ENCODE measurements at regions not wholly inside any gene's neighbourhood (a gene's known extent, or its start where the extent isn't known, plus 50 kb on each side); places are given as distances from the start of the nearest gene placed in this dataset.

- DNase-seq: no peak
These were observed 78.6 kb upstream of the PITRM1 start for GRCh38 chr10:3251172-3251571.

DNA sequence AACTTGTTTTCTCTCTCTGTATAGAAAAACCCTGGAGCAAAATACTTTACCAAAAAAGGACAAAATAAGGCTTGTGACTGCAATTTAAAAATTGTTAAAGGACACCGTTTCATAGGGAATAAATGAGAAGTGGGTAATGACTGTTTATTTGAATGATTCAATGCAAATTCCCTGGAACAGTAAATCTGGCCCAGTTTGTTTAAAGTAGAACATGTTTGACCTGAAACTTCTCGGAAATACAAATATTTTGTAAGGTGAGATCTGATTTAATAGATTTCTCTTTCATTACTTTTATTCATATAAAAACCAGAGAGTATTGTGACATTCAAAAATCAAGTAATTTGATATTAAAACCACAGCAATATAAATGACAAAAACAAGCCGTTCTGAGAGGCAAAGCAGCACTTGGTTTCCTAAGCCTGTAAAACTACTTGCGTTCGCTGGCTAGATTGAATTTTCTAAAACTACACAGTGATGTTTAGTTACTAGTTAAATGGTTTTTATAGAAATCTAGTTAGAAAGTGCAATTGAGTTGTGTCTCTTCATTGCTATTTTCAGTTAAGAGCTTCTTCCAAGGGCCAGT, 76.8 kb upstream of the PITRM1 start:
- DNase-seq: no peak

DNA sequence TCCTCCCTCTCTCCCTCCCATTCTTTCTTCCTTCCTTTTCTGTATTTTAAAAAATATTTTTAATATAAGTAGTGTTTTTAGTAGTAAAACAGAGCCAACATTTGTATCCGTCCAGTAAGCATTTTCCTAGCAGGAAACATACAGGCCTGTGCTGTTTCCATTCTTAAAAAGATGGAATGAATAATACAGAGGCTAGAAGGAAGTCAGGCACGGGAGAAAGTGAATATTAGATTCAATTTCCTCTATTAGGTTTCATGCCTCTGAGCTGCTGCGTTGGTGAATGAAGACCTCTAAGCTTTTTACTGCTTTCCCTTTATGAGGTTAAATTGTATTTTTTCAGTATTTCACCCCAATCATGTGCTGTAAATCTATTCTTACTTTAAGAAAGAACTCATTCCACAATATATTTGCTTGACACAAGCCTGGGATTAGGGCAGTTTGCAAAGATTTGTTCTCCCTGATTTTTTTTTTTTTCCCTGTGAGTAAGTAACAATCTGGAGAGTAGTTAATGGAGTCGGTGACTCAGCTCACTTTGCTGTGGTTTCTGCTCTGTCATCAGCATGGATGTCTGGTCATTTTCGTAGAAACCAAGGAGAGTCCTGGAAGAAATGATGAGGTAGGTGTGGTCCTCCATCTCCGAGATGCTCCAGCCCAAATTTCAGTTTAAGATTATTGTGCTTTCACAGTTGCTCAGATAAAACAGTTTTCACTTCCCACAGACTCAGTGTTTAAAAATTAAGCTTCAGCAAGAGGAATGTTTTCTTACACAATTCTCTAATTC, 76.1 kb upstream of the PITRM1 start:
- DNase-seq: no peak

- DNase-seq: no peak
These were observed 72.8 kb upstream of the PITRM1 start for GRCh38 chr10:3245395-3245794.

- DNase-seq: no peak
These were observed 69.5 kb upstream of the PITRM1 start for GRCh38 chr10:3241967-3242650.

GRCh38 chr10:3241274-3241921, 68.8 kb upstream of the PITRM1 start:
- no peak for DNase-seq

DNA sequence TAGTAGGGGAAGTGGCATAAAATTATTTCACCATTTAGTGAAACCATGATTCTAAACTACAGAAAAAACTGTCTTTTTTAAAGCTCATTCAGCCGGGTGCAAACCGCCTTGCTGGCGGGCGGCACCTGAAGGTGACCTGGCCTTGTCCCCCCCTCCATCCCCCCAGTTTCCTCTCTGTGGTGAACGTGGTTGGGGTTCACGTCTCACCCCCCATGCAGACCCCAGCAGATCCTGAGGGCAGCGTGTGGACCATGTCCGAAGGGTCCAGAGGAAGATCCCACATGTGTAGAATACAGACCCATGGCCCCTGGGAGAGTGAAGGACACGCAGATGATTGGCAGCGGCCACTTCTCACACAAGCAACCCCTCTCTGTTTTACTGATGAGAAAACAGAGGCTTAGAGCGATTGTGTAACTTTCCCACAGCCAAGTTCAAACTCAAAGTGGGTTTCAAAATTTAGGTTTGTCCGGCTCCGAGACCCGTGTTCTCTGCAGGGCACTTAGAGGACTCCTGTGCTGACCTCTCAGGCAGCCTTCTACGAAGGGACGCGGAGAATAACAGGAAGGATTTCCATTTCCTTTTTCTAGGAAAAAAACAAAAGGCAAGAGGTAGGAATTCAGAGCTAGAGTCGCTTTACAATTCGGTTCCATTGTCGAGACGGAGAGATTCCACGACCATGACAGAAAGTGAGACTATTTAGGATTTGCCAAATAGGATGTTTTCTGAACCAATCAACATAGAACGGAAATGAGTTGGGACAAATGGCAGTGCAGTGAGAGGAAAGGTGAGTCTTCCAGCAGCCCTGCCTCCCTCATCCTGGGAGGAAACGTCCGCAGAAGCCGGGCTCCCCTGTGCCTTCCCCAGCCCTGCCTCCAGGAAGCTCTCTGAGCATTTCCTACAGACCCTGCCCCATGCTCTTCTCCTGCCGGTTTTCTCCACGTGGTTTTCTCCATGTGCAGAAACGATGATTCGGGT, 67.6 kb upstream of the PITRM1 start:
- no peak for DNase-seq

DNA sequence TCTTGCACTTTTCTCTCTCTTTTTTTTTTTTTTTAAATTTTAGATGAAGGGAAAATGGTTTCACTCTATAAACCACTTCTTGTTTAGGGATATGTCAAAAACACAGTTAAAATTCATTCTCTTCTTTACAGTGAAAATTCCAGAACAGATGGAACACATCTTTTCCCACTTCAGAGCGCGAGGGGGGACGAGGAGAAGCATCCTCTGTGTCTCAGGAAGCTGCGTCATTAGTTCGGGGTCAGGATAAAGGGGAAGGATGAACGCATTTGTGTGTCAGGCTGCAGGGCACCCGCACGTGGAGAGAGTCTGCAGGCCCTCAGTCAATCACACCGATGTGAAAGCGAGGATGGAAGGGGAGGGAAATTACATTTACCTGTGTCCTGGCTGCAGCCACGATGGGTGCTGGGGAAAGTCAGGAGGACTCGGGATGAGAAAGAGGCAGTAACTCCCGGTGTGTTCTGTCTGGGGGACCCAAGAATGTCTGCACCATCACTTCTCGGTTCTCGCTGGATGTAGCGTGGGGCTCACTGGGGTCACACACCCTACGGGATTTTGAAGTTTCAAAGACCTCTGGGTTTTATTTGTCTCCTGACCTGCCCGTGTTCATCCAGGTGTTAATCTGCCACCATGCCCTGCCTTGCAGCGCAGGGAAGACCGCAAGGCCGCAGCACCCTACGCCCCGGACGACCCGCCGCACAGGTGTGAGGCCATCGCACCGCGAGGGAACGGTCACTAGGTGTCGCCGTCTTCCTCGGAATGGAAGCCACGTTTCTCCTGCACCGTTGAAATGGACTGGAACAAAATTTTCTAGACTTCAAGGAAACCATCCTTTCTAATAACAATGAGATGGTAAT, 66.7 kb upstream of the PITRM1 start:
- no peak for DNase-seq

DNA sequence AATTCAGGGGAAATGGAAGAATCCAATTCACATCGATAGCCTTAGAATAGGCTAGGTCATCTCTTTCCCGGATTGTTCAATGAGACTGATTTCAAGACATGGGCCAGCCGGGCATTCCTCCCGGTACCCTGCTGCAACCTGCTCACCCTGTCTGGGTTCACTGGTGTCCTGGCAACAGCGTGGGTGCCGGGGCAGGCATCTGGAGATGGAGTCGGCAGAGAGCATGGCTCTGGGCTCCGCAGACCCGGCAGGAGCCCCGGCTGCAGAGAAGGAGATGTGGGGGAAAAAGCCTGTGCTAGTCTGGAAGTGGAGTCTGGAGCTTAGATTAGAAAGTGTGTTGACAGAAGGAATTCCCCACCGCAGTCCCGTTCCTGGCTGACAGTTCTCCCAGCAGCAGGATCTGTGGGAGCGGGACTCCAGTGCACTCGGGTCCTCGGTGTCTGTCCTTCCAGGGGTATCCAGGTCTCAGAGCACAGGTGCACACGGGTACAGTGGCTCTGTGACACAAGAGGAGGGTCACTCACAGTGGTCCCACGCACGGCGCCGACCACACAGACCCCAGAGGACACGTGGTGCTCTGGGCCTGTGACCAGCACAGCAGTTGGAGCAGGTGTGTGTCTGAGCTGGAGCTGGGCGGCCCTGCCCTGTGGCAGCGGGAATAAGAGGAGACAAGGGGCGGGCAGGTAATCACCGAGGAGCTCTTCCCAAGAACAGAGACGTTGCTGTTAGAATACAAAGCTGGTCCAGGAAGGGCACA, 65.7 kb upstream of the PITRM1 start:
- no peak for DNase-seq

DNA sequence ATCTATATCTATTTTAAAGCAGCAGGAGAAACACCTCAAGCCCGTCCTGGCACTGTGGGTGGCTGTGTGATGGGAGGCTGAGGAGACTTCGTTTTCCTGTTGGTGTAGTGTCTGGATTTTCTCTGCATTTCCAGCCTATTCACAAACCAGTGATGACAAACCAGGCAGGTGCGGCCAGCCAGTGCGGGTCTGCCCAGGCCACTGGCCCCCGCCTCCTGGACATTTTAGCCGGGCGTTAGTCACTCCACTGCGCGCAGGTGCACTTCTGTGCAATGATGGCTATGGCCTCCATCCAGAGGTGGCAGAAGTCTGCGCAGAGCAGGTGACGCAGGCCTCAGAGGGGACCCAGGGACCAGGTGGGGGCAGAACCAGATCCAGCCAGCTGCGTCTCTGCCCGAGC, 64.9 kb upstream of the PITRM1 start:
- no peak for DNase-seq

- no peak for DNase-seq
These were observed 64.2 kb upstream of the PITRM1 start for GRCh38 chr10:3236644-3237404.

DNA sequence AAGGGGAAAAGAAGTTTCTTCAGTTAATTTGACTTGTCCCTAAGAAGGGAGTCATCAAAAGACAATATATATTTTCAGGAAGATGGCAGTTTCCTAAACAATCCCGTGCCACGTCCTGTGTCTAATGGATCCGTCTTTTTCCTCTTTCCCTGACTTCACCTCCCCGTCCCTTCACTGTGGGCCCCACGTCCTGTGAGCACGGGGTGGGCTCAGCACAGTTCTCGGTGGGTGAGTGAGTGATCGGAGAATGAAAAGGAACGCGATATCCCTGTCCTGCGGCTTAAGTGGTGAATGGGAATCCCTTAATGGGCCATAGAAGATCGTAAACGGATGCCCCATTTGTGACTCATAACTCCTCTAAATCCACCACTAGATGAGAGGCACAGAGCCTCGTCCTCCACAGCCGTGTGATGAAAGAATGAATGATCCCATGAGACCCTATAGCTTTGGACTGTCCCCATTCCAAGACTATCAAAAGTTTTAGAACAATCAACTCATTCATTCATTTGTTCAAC, 63.5 kb upstream of the PITRM1 start:
- DNase-seq: no peak

DNA sequence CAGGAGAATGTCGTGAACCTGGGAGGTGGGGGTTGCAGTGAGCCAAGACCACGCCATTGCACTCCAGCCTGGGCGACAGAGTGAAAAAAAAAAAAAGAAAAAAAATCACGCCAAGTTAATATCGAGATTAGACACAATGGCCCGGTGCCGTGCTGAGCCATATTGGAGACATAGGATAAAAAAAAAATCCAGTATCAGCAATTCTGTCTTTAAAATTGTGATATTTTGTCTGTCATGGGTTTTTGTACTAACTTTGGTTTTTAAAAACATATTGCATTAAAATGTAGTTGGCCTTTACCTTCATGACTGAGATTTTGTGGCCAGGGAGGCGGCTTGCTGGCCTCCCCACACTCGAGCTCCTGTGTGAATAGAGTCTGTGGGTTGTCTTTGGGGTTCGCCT, 62.8 kb upstream of the PITRM1 start:
- DNase-seq: no peak

DNA sequence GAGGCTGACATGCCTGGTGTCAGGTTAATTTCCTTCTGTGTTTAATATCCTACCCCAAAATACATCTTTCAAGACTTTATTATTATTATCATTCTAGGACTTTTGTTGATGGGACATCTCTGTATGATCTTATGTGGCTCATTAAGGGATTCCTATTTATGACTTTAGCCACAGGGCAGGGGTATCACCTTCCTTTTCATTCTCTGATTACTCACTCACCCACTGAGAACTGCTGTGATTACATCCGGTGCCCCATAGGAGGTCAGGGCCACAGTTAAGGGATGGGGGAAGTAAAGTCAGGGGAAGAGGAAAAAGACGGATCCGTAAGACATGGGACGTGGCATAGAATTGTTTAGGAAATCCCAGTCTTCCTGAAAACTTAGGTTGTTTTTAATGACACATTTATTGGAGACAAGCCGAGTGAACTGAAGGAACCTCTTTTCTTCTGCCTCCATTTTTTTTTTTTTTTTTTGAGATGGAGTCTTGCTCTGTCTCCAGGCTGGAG, 61.0 kb upstream of the PITRM1 start:
- DNase-seq: no peak

DNA sequence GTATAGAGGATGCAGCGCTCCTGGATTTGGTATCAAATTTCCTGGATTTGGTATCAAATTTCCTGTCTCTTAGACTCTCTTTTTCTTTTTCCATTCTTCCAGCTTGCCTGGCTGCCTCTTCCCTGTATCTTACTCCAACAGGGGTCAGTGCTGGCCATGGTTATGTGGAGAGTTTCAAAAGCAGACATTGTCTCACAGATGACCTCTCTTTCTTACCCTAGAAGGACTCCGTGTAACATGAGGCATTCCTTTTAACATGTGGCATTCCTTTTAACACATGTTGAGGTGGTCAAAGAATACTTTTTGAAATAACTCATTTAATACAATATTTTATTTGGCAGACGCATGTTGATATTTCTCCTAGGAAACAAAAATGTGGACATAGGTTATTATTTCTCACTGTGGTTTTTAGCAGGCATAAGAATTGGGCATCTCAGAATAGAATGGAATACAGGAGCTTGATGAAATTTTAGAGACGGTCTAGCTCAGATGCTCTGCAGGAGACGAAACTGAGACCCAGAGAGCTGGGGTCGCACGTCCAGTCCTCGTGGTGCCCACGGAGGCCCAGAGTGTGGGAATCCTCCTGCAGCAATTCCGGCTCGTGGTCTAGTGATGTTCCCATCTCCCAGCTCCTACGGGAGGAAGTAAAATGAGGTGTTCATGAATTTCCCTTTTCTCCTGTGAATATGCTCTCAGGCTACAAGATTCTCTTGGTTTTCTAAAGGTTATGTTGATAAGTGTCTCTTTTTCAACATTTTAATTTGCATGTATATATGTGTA, 59.6 kb upstream of the PITRM1 start:
- DNase-seq: no peak

GRCh38 chr10:3229815-3230214, 57.2 kb upstream of the PITRM1 start:
- no peak for DNase-seq

DNA sequence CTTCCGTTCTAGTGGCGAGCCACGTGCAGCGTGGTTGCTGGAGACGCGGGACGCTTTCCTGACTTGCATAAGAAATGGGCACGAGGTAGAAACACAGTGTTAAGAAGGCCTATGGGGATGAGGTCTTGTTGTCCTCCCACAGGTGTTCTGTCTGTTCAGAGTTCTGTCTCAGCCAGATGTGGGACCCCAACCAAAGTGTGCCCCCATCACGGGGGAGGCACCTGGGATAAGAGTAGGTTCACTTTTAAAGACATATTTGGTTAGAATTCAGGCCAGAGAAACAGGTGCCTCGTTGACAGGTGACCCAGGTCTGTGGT, 56.0 kb upstream of the PITRM1 start:
- DNase-seq: no peak

DNA sequence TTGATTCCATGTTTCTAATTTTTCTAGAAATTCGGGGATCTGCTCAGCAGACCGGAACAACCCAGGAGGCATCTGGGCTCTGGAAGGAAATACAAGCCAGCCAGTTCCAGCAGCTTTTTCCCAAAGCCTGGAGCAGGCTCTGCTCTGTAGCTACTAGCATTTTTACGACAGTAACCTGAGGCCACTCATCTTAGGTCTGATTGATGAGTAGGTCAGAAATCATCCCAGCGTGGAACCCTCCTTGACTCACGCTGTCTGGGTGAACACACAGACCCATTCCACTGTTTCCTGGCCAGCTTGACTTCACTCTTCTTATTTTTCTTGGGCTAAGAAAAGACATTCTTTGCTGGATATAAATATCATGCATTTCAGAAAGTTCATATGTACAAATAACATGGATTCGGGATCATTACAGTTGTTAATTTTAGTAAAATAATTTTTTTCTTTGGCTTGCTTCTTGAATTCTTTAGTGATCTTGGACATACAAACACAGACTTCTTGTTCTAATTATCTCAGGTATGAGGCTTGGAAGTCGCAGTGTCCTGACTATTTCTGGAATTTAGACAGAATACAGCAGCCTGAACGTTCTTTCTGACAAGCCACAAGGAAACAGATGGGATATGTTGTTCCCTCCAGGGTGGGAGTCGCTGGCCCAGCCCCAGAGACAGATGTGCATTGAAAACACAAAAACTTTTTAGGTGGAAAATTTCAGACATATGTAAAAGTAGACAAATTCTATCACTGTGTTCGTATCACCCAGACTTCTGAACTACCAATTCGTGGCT, 54.6 kb upstream of the PITRM1 start:
- DNase-seq: no peak

Measured in NCI-H1417 treated with DMSO at 0.1 percent for 48 hours (cell line).